ENCODE measurements at regions not wholly inside any gene's neighbourhood (a gene's known extent, or its start where the extent isn't known, plus 50 kb on each side); places are given as distances from the start of the nearest gene placed in this dataset.

GRCh38 chr12:45124485-45125155 is 73.7 kb upstream of the DBX2 start:
- TF ChIP-seq CTCF (IDR thresholded peaks at IDR 0.05): no peak
- no peak for TF ChIP-seq POLR2A (IDR thresholded peaks at IDR 0.05)
- no peak for TF ChIP-seq POLR2AphosphoS5 (IDR thresholded peaks at IDR 0.05)
- intact Hi-C loops (cut with DNase I; ENCODE audit: low total_unique reads): no loop called here

GRCh38 chr12:45125997-45126396 is 75.1 kb upstream of the DBX2 start:
- Histone ChIP-seq H3K9me3 (no peaks in the 10 kb centered on the region), H3K4me3 (no peak overlapping the region), H3K27me3 (no peaks in the 10 kb centered on the region), H3K27ac (no peak overlapping the region), H3K4me1 (no peaks in the 10 kb centered on the region), H3K36me3 (no peaks in the 10 kb centered on the region)
- no peak for TF ChIP-seq POLR2A (IDR thresholded peaks at IDR 0.05)
- no peak for TF ChIP-seq CTCF (IDR thresholded peaks at IDR 0.05)
- TF ChIP-seq POLR2AphosphoS5 (IDR thresholded peaks at IDR 0.05): no peak
- intact Hi-C loops (cut with DNase I; ENCODE audit: low total_unique reads): no loop called here
- DNase-seq (ENCODE audit: low spot score in 2 of 2): no peak

More at GRCh38 chr12:45124485-45125155, 73.7 kb upstream of the DBX2 start:
- DNase-seq (ENCODE audit: low spot score in 2 of 2): no peak
- no peaks in the 10 kb centered on the region for H3K36me3 ChIP-seq
- no peak overlapping the region for H3K27ac ChIP-seq
- H3K4me3 ChIP-seq: no peak overlapping the region
- H3K9me3 ChIP-seq: no peaks in the 10 kb centered on the region
- no peaks in the 10 kb centered on the region for H3K27me3 ChIP-seq
- H3K4me1 ChIP-seq: no peaks in the 10 kb centered on the region

- no peaks in the 10 kb centered on the region for H3K4me1 ChIP-seq
- intact Hi-C loops (cut with DNase I; ENCODE audit: low total_unique reads): no loop called here
- H3K36me3 ChIP-seq: no peaks in the 10 kb centered on the region
- H3K9me3 ChIP-seq: no peaks in the 10 kb centered on the region
- H3K4me3 ChIP-seq: no peak overlapping the region
- TF ChIP-seq POLR2A (IDR thresholded peaks at IDR 0.05) (no peak), CTCF (IDR thresholded peaks at IDR 0.05) (no peak), POLR2AphosphoS5 (IDR thresholded peaks at IDR 0.05) (no peak)
- H3K27ac ChIP-seq: no peak overlapping the region
- H3K27me3 ChIP-seq: no peaks in the 10 kb centered on the region
- DNase-seq (ENCODE audit: low spot score in 2 of 2): no peak
These were observed 77.7 kb upstream of the DBX2 start for GRCh38 chr12:45128637-45129036.

GRCh38 chr12:45130881-45131281 is 80.0 kb upstream of the DBX2 start:
- H3K4me1 ChIP-seq: no peaks in the 10 kb centered on the region
- no peaks in the 10 kb centered on the region for H3K36me3 ChIP-seq
- DNase-seq (ENCODE audit: low spot score in 2 of 2): peak in 1 of 2 donors; percentile 46
- H3K4me3 ChIP-seq: no peak overlapping the region
- intact Hi-C loops (cut with DNase I; ENCODE audit: low total_unique reads): no loop called here
- H3K27me3 ChIP-seq: no peaks in the 10 kb centered on the region
- H3K9me3 ChIP-seq: no peaks in the 10 kb centered on the region
- H3K27ac ChIP-seq: no peak overlapping the region
- TF ChIP-seq CTCF (IDR thresholded peaks at IDR 0.05): peak; percentile 28 to 75 (median 68)
- no peak for TF ChIP-seq POLR2A (IDR thresholded peaks at IDR 0.05)

- Histone ChIP-seq H3K4me1 (no peaks in the 10 kb centered on the region), H3K27me3 (no peaks in the 10 kb centered on the region), H3K27ac (no peak overlapping the region), H3K36me3 (no peaks in the 10 kb centered on the region), H3K4me3 (no peak overlapping the region), H3K9me3 (no peaks in the 10 kb centered on the region)
- intact Hi-C loops (cut with DNase I; ENCODE audit: low total_unique reads): no loop called here
- TF ChIP-seq CTCF (IDR thresholded peaks at IDR 0.05): no peak
- TF ChIP-seq POLR2AphosphoS5 (IDR thresholded peaks at IDR 0.05): no peak
- no peak for TF ChIP-seq POLR2A (IDR thresholded peaks at IDR 0.05)
- DNase-seq (ENCODE audit: low spot score in 2 of 2): no peak
These were observed 80.6 kb upstream of the DBX2 start for GRCh38 chr12:45131506-45131905.

Measured in breast epithelium (tissue), 4 donors.